Endodermal cell (in vitro differentiated cells): ENCODE measurements at regions not wholly inside any gene's neighbourhood (a gene's known extent, or its start where the extent isn't known, plus 50 kb on each side); places are given as distances from the start of the nearest gene placed in this dataset.

Experiments used
- DNase-seq: peaks from one replicate; pipeline ENCODE4 v3.0.0-alpha.2; 2017
- H3K27ac ChIP-seq: 2 replicates; pipeline ENCODE4 v1.5.1; 2013; ENCODE audit warnings: mild to moderate bottlenecking, low read depth, low read length, moderate library complexity
- H3K27me3 ChIP-seq: 2 replicates; pipeline ENCODE4 v1.6.1; 2013; ENCODE audit warnings: mild to moderate bottlenecking, low read length, moderate library complexity; ENCODE audit not compliant: insufficient read depth, control insufficient read depth, poor library complexity, severe bottlenecking
- H3K36me3 ChIP-seq: 2 replicates; pipeline ENCODE4 v1.7.0; 2013; ENCODE audit warnings: mild to moderate bottlenecking, low read length, moderate library complexity; ENCODE audit not compliant: control insufficient read depth, insufficient read depth
- H3K4me1 ChIP-seq: one replicate; pipeline ENCODE4 v1.7.0; 2013; ENCODE audit warnings: low read length; ENCODE audit not compliant: control insufficient read depth, insufficient read depth
- H3K4me3 ChIP-seq: 2 replicates; pipeline ENCODE4 v1.5.1; 2013; ENCODE audit warnings: mild to moderate bottlenecking, low read length, moderate library complexity
- H3K9ac ChIP-seq: 2 replicates; pipeline ENCODE4 v1.6.1; 2013; ENCODE audit warnings: mild to moderate bottlenecking, low read length, moderate library complexity; ENCODE audit not compliant: poor library complexity, severe bottlenecking; ENCODE audit errors: extremely low read depth
- H3K9me3 ChIP-seq: 2 replicates; pipeline ENCODE4 v1.6.1; 2013; ENCODE audit warnings: mild to moderate bottlenecking, low read length, moderate library complexity; ENCODE audit not compliant: control insufficient read depth
- H3K27ac Mint-ChIP-seq: 2 replicates; pipeline ENCODE4 v1.8.0; 2020; ENCODE audit warnings: mixed read lengths
- H3K27me3 Mint-ChIP-seq: 2 replicates; pipeline ENCODE4 v1.8.0; 2021; ENCODE audit warnings: mild to moderate bottlenecking, mixed read lengths; ENCODE audit not compliant: insufficient read depth
- H3K36me3 Mint-ChIP-seq: 2 replicates; pipeline ENCODE4 v1.8.0; 2020; ENCODE audit warnings: low read depth, mixed read lengths
- H3K4me1 Mint-ChIP-seq: 2 replicates; pipeline ENCODE4 v1.8.0; 2020; ENCODE audit warnings: mixed read lengths
- H3K4me3 Mint-ChIP-seq: 2 replicates; pipeline ENCODE4 v1.8.0; 2020; ENCODE audit warnings: mild to moderate bottlenecking, moderate library complexity, mixed read lengths
- H3K9me3 Mint-ChIP-seq: 2 replicates; pipeline ENCODE4 v1.8.0; 2020; ENCODE audit warnings: mild to moderate bottlenecking, mixed read lengths
- WGBS, 2 experiments: methylation state at CpG; one replicate each; pipeline versions ENCODE4 v1.1.5 to v1.1.7; 2013; ENCODE audit warnings: missing lambda C conversion rate in 2 of 2, mixed read lengths in 1 of 2; ENCODE audit not compliant: insufficient coverage in 1 of 2, insufficient read length in 1 of 2; 5-methylcytosine and 5-hydroxymethylcytosine counted together
- TF ChIP-seq, protein P1 (sequence below): fragments of 200-600 bp; sonication (generic); conservative IDR thresholded peaks from 2 replicates; pipeline ENCODE4 v1.5.0; 2021; ENCODE audit warnings: antibody characterized with exemption, mild to moderate bottlenecking

DNA sequence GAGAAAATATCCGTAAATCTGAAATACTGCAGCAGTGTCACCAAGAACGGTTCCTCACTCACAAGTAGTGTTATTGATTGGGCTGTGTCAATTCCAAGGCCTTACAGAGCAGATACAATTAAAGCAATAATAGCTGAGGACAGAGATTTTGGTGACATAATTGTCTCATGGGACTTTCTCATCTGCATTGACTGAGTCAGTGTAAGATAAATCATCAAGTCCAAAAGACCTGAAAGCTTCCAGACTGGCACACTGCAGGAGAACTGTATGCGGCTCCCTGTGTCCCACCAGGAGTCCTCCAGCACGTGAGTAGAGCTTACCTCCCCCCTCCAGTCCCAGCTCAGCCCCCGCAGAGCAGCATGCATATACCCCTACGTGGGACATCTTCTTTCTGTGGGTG, 655.2 kb upstream of the ARID1B start:
- Mint-ChIP-seq H3K27ac (no peak overlapping the region), H3K4me1 (no peaks in the 10 kb centered on the region), H3K4me3 (no peak overlapping the region), H3K9me3 (peaks cover 3% of the 10 kb centered on the region), H3K27me3 (no peaks in the 10 kb centered on the region), H3K36me3 (no peaks in the 10 kb centered on the region)
- no peaks in the 10 kb centered on the region for H3K36me3 ChIP-seq
- no peaks in the 10 kb centered on the region for H3K4me1 ChIP-seq
- DNase-seq = no peak
- WGBS, 2 experiments = 84 to 88% methylated on average over 6 of the region's 6 CpGs
- no peak overlapping the region for H3K27ac ChIP-seq
- no peak overlapping the region for H3K4me3 ChIP-seq
- TF ChIP-seq, protein P1, sequence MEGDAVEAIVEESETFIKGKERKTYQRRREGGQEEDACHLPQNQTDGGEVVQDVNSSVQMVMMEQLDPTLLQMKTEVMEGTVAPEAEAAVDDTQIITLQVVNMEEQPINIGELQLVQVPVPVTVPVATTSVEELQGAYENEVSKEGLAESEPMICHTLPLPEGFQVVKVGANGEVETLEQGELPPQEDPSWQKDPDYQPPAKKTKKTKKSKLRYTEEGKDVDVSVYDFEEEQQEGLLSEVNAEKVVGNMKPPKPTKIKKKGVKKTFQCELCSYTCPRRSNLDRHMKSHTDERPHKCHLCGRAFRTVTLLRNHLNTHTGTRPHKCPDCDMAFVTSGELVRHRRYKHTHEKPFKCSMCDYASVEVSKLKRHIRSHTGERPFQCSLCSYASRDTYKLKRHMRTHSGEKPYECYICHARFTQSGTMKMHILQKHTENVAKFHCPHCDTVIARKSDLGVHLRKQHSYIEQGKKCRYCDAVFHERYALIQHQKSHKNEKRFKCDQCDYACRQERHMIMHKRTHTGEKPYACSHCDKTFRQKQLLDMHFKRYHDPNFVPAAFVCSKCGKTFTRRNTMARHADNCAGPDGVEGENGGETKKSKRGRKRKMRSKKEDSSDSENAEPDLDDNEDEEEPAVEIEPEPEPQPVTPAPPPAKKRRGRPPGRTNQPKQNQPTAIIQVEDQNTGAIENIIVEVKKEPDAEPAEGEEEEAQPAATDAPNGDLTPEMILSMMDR = no peak
- H3K27me3 ChIP-seq = no peaks in the 10 kb centered on the region
- no peak overlapping the region for H3K9ac ChIP-seq
- H3K9me3 ChIP-seq = no peaks in the 10 kb centered on the region

- Histone ChIP-seq H3K27me3 (no peaks in the 10 kb centered on the region), H3K36me3 (no peaks in the 10 kb centered on the region), H3K9ac (no peak overlapping the region), H3K27ac (no peak overlapping the region), H3K4me1 (no peaks in the 10 kb centered on the region), H3K4me3 (no peak overlapping the region), H3K9me3 (no peaks in the 10 kb centered on the region)
- Mint-ChIP-seq H3K27me3 (no peaks in the 10 kb centered on the region), H3K4me1 (no peaks in the 10 kb centered on the region), H3K4me3 (no peak overlapping the region), H3K36me3 (no peaks in the 10 kb centered on the region), H3K9me3 (peaks cover 3% of the 10 kb centered on the region), H3K27ac (no peak overlapping the region)
- TF ChIP-seq, protein P1 = no peak
- DNase-seq = no peak
- WGBS, 2 experiments = 94% methylated on average over 2 to 3 of the region's 3 CpGs
Observed at GRCh38 chr6:156114541-156114940, 658.9 kb upstream of the NOX3 start.

DNA sequence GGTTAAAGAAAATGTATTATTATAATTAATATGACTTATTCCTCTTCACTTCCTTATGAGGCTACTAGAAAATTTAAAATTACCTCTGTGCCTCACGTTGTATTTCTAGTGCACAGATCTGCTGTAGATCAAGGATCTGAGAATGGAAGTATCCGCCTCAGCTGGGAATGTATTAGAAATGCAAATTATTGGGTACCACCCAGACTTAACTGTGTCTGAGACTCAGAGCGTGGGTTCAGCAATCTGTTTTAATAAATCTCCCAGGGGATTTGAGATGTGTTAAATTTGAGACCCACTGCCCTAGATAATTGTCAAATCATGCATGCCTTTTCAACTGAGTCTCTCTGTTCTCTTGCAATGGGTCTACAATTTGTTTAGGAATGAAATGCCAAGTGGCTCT, 658.0 kb upstream of the NOX3 start:
- WGBS, 2 experiments = 93 to 100% methylated on average over 1 to 3 of the region's 3 CpGs
- no peaks in the 10 kb centered on the region for H3K36me3 Mint-ChIP-seq
- H3K4me1 ChIP-seq = no peaks in the 10 kb centered on the region

More for the DNA sequence above, 658.0 kb upstream of the NOX3 start:
- no peak overlapping the region for H3K27ac Mint-ChIP-seq
- no peak overlapping the region for H3K4me3 Mint-ChIP-seq
- H3K27me3 Mint-ChIP-seq = no peaks in the 10 kb centered on the region
- no peak overlapping the region for H3K27ac ChIP-seq
- no peaks in the 10 kb centered on the region for H3K4me1 Mint-ChIP-seq
- H3K9me3 Mint-ChIP-seq = peaks cover 3% of the 10 kb centered on the region
- no peak overlapping the region for H3K9ac ChIP-seq
- no peaks in the 10 kb centered on the region for H3K9me3 ChIP-seq
- no peak overlapping the region for H3K4me3 ChIP-seq
- no peak for DNase-seq
- TF ChIP-seq, protein P1 = no peak
- no peaks in the 10 kb centered on the region for H3K36me3 ChIP-seq
- H3K27me3 ChIP-seq = no peaks in the 10 kb centered on the region
